ENCODE measurements at regions not wholly inside any gene's neighbourhood (a gene's known extent, or its start where the extent isn't known, plus 50 kb on each side); places are given as distances from the start of the nearest gene placed in this dataset.

- TF ChIP-seq CTCF (IDR thresholded peaks at IDR 0.05; ENCODE audit: poor library complexity, severe bottlenecking) (no peak), EP300 (conservative IDR thresholded peaks at IDR 0.05; ENCODE audit: poor library complexity, severe bottlenecking) (no peak), EZH2 (IDR thresholded peaks at IDR 0.05; ENCODE audit: borderline replicate concordance, insufficient read depth, low read length, poor library complexity, severe bottlenecking) (no peak), REST (IDR thresholded peaks at IDR 0.05; ENCODE audit: borderline replicate concordance) (no peak)
Observed at GRCh38 chr17:14437176-14437575, 136.3 kb downstream of the HS3ST3B1 start.

Data from neural cell (in vitro differentiated cells).